ENCODE measurements at regions not wholly inside any gene's neighbourhood (a gene's known extent, or its start where the extent isn't known, plus 50 kb on each side); places are given as distances from the start of the nearest gene placed in this dataset.

DNA sequence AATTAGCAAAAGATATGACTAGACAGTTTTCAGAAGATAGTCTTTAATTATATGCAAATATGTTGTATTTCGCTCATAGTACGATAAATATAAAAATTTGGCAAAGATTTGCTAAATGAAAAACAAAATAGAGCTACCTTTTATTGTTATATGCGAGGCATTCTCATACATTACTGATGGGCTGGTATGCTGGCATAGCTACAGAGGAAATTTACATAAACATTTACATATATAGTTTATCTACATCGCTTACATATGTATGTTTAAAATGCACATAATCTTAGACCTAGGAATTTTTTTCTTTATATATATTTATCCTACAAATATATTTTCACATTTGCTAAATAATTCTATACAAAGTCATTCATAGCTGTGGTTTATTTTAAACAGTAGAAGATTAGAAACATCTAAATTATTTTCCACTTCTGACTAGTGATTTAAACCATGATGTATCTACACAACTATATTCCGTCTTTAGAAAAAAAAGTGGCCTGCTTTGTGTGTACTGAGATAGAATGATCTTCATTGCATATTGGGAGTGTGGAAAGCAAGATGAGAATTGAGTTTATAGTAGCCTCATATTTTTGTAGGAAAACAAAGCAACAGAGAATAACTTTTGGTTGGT, 1345.0 kb upstream of the SLC10A2 start:
- TF ChIP-seq TAF1 (IDR thresholded peaks at IDR 0.05; ENCODE audit: low read depth, low read length) = no peak
- no peak for TF ChIP-seq POLR2AphosphoS5 (IDR thresholded peaks at IDR 0.05; ENCODE audit: low read depth, low read length)
- TF ChIP-seq POLR2A (IDR thresholded peaks at IDR 0.05; ENCODE audit: low read depth, low read length) = no peak
- no peak for TF ChIP-seq PAX5 (IDR thresholded peaks at IDR 0.05; ENCODE audit: insufficient read depth, low read length, severe bottlenecking)

Data from GM12891 (cell line).